ENCODE measurements at regions not wholly inside any gene's neighbourhood (a gene's known extent, or its start where the extent isn't known, plus 50 kb on each side); places are given as distances from the start of the nearest gene placed in this dataset.
"Not testable (repeated sequence)": the region's sequence is repeated elsewhere in the genome, so short reads cannot be mapped to it uniquely, and the experiment has no call there.

GRCh38 chr7:92964141-92964540 lies 127.8 kb upstream of the CDK6 start:
- no peak for TF ChIP-seq Cebpa-rat (IDR thresholded peaks at IDR 0.05)
- H3K4me1 ChIP-seq = no peaks in the 10 kb centered on the region
- H3K27me3 ChIP-seq = no peaks in the 10 kb centered on the region; a peak in 1 of 22 replicates
- H3K9me3 ChIP-seq (replicated peaks in 1 of 11) = 0 out of 22 replicates have a peak, but pooled peaks cover 0 to 4% (median 0%) of the 10 kb centered on the region in 11 experiments
- no peaks in the 10 kb centered on the region for H4K20me1 ChIP-seq
- H3K27ac ChIP-seq = no peak overlapping the region
- no peaks in the 10 kb centered on the region for H3K36me3 ChIP-seq
- H3K4me2 ChIP-seq = no peak overlapping the region
- no peak overlapping the region for H3K4me3 ChIP-seq
- H3K9ac ChIP-seq = no peak overlapping the region

- Histone ChIP-seq H3K36me3 (no peaks in the 10 kb centered on the region), H4K20me1 (no peaks in the 10 kb centered on the region), H3K9me3 (replicated peaks in 1 of 11) (0 out of 22 replicates have a peak, but pooled peaks cover 0 to 4% (median 0%) of the 10 kb centered on the region in 11 experiments), H3K4me2 (no peak overlapping the region), H3K27ac (no peak overlapping the region), H3K4me1 (no peaks in the 10 kb centered on the region), H3K4me3 (no peak overlapping the region), H3K9ac (no peak overlapping the region), H3K27me3 (no peaks in the 10 kb centered on the region; a peak in 1 of 22 replicates)
- TF ChIP-seq Cebpa-rat (IDR thresholded peaks at IDR 0.05) = no peak
These were observed 127.2 kb upstream of the CDK6 start for GRCh38 chr7:92963566-92963965.

DNA sequence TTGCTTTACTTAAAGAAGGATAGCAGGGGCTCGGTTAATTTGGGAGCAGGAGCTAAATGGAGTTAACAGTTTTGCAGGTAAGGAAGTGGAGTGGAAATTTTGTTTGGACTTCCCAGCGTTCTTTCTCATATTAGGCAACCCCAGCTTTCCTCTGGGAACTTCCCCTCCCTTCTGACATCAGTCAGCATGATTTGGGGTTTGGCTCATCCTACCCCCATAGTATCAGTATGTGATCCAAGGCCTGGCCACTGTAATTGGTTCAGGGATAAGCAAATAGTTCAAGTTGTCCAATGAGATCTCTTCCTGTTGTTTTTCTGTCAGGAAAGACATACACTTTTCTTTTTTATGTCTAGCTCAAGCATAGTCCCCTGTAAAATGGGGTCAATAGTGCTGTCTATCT lies 125.6 kb upstream of the CDK6 start:
- H3K36me3 ChIP-seq = no peaks in the 10 kb centered on the region
- H3K4me1 ChIP-seq = no peaks in the 10 kb centered on the region
- no peaks in the 10 kb centered on the region for H4K20me1 ChIP-seq
- H3K4me2 ChIP-seq = no peak overlapping the region
- no peak overlapping the region for H3K4me3 ChIP-seq
- peaks cover 0 to 5% (median 0%) of the 10 kb centered on the region in 11 experiments; a peak in 2 of 22 replicates for H3K9me3 ChIP-seq (replicated peaks in 1 of 11)
- TF ChIP-seq Cebpa-rat (IDR thresholded peaks at IDR 0.05) = no peak
- H3K27me3 ChIP-seq = no peaks in the 10 kb centered on the region
- H3K9ac ChIP-seq = no peak overlapping the region
- H3K27ac ChIP-seq = no peak overlapping the region

DNA sequence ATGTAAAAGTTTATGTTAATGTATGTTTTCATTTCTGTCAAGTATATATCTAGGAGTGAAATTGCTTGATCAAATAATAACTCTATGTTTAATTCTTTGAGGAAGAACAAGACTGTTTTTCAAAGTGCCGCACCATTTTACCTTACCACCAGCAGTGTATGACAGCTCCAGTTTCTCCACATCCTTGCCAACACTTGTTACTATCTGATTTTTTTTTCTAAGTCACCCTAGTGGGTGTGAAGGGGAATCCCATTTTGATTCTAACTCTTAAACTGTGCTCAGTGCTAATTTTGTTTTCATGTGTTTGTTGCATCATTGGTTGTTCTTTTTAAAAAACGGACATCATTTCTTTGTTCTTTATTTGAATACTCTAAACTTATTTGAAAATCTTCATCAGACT lies 120.2 kb upstream of the CDK6 start:
- TF ChIP-seq Cebpa-rat (IDR thresholded peaks at IDR 0.05) = no peak
- H3K9ac ChIP-seq = no peak overlapping the region

DNA sequence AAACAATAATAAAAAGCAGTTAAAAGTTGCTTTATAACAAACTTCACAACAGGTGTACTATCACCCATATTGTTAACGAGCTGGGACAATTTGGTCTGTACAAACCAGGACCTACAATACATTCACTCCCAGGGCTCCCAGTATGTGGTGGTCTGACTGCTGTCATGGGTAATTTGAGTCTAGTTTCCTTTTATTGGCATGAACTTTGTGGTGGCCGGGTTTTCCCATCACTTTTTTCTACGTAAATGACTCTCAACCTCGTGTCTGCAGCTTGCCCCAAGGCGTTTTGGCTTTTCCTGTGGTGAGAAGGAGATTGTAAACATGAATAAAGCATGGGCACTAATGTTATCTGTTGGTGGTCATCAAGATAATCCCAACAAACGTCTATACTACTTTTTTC lies 118.7 kb upstream of the CDK6 start:
- Histone ChIP-seq H3K4me3 (no peak overlapping the region), H3K36me3 (no peaks in the 10 kb centered on the region), H3K4me1 (no peaks in the 10 kb centered on the region), H3K27ac (no peak overlapping the region), H4K20me1 (no peaks in the 10 kb centered on the region), H3K27me3 (no peaks in the 10 kb centered on the region), H3K4me2 (no peak overlapping the region), H3K9me3 (replicated peaks in 1 of 11) (peaks cover 0 to 20% (median 8%) of the 10 kb centered on the region in 11 experiments; a peak in 13 of 22 replicates), H3K9ac (no peak overlapping the region)
- TF ChIP-seq Cebpa-rat (IDR thresholded peaks at IDR 0.05) = no peak

More for the DNA sequence above, 120.2 kb upstream of the CDK6 start:
- H3K4me1 ChIP-seq = no peaks in the 10 kb centered on the region
- H4K20me1 ChIP-seq = no peaks in the 10 kb centered on the region
- no peaks in the 10 kb centered on the region for H3K27me3 ChIP-seq
- H3K4me3 ChIP-seq = no peak overlapping the region
- no peaks in the 10 kb centered on the region for H3K36me3 ChIP-seq
- H3K9me3 ChIP-seq (replicated peaks in 1 of 11) = peaks cover 0 to 20% (median 8%) of the 10 kb centered on the region in 11 experiments; a peak in 13 of 22 replicates
- H3K27ac ChIP-seq = no peak overlapping the region
- H3K4me2 ChIP-seq = no peak overlapping the region

- no peak overlapping the region for H3K27ac ChIP-seq
- TF ChIP-seq Cebpa-rat (IDR thresholded peaks at IDR 0.05) = no peak
- no peaks in the 10 kb centered on the region for H3K36me3 ChIP-seq
- no peaks in the 10 kb centered on the region for H4K20me1 ChIP-seq
- no peak overlapping the region for H3K4me2 ChIP-seq
- no peaks in the 10 kb centered on the region for H3K27me3 ChIP-seq
- H3K9ac ChIP-seq = no peak overlapping the region
- H3K4me1 ChIP-seq = no peaks in the 10 kb centered on the region
- no peak overlapping the region for H3K4me3 ChIP-seq
- peaks cover 0 to 20% (median 8%) of the 10 kb centered on the region in 11 experiments; a peak in 13 of 22 replicates for H3K9me3 ChIP-seq (replicated peaks in 1 of 11)
These were observed 117.3 kb upstream of the CDK6 start for GRCh38 chr7:92953657-92954056.

GRCh38 chr7:92949748-92950147 lies 113.4 kb upstream of the CDK6 start:
- no peak overlapping the region for H3K27ac ChIP-seq
- TF ChIP-seq Cebpa-rat (IDR thresholded peaks at IDR 0.05) = no peak
- H3K9me3 ChIP-seq (replicated peaks in 1 of 11) = no peaks in the 10 kb centered on the region
- H3K4me1 ChIP-seq = no peaks in the 10 kb centered on the region
- H4K20me1 ChIP-seq = no peaks in the 10 kb centered on the region
- no peaks in the 10 kb centered on the region for H3K27me3 ChIP-seq
- H3K4me3 ChIP-seq = no peak overlapping the region
- no peaks in the 10 kb centered on the region for H3K36me3 ChIP-seq
- no peak overlapping the region for H3K4me2 ChIP-seq
- H3K9ac ChIP-seq = no peak overlapping the region

GRCh38 chr7:92945840-92946239 lies 109.5 kb upstream of the CDK6 start:
- Histone ChIP-seq H3K36me3 (no peaks in the 10 kb centered on the region), H3K27me3 (no peaks in the 10 kb centered on the region), H3K27ac (no peak overlapping the region), H3K9ac (no peak overlapping the region), H4K20me1 (no peaks in the 10 kb centered on the region), H3K4me2 (no peak overlapping the region), H3K4me3 (no peak overlapping the region), H3K9me3 (replicated peaks in 1 of 11) (peaks cover 0 to 18% (median 0%) of the 10 kb centered on the region in 11 experiments; a peak in 4 of 22 replicates), H3K4me1 (no peaks in the 10 kb centered on the region)
- no peak for TF ChIP-seq Cebpa-rat (IDR thresholded peaks at IDR 0.05)

DNA sequence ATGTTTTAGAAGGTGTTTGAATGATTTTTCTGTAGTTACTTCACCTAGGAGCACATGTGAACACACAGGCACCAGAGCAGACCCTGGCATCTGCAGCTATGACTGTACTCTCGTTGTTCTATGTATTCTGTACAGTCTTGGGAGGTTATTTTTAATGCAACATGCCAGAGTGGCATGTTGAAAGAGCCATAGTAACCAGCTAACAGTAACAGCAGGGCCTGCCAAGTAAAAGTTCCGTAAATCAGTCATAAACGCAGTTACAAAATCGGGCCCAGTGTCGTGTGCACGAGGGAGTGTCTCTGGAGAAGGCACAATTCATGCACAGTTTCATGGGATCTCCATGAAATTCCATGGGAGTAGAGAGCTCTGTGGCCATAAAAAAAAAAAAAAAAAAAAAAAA lies 108.3 kb upstream of the CDK6 start:
- no peaks in the 10 kb centered on the region for H3K4me1 ChIP-seq
- no peak overlapping the region for H3K4me3 ChIP-seq
- no peak overlapping the region for H3K4me2 ChIP-seq
- no peaks in the 10 kb centered on the region for H3K36me3 ChIP-seq
- H3K27me3 ChIP-seq = no peaks in the 10 kb centered on the region
- H3K9ac ChIP-seq = no peak overlapping the region
- peaks cover 6 to 31% (median 9%) of the 10 kb centered on the region in 11 experiments; a peak in 18 of 22 replicates for H3K9me3 ChIP-seq (replicated peaks in 1 of 11)
- TF ChIP-seq Cebpa-rat (IDR thresholded peaks at IDR 0.05) = no peak
- no peaks in the 10 kb centered on the region for H4K20me1 ChIP-seq
- H3K27ac ChIP-seq = no peak overlapping the region

DNA sequence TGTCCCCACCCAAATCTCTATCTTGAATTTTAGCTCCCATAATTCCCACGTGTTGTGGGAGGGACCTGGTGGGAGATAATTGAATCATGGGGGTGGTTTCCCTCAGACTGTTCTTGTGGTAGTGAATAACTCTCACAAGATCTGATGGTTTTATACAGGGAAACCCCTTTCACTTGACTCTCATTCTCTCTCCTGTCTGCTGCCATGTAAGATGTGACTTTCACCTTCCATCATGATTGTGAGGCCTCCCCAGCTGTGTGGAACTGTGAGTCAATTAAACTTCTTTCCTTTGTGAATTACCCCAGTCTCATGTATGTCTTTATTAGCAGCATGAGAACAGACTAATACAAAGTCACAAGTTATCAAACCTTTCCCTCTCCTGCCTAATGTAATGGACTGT lies 106.3 kb upstream of the CDK6 start:
- not testable (repeated sequence) for H3K27ac ChIP-seq, H3K4me2 ChIP-seq, H3K4me1 ChIP-seq, H3K27me3 ChIP-seq, H4K20me1 ChIP-seq, H3K9ac ChIP-seq, H3K4me3 ChIP-seq, H3K36me3 ChIP-seq
- H3K9me3 ChIP-seq (replicated peaks in 1 of 11) = peaks cover 13 to 50% (median 15%) of the 10 kb centered on the region in 11 experiments; a peak in 19 of 22 replicates
